Type B pancreatic cell (in vitro differentiated cells): ENCODE measurements at regions not wholly inside any gene's neighbourhood (a gene's known extent, or its start where the extent isn't known, plus 50 kb on each side); places are given as distances from the start of the nearest gene placed in this dataset.

Source experiments
- DNase-seq: peaks from one replicate; pipeline ENCODE4 v3.0.0; 2021; ENCODE audit warnings: mixed read lengths; ENCODE audit not compliant: unreplicated experiment; ENCODE audit errors: extremely low spot score
- H3K27ac Mint-ChIP-seq: 2 replicates; pipeline ENCODE4 v1.8.0; 2021; ENCODE audit warnings: mild to moderate bottlenecking, mixed read lengths
- H3K27me3 Mint-ChIP-seq: 2 replicates; pipeline ENCODE4 v1.8.0; 2021; ENCODE audit warnings: mixed read lengths
- H3K36me3 Mint-ChIP-seq: 2 replicates; pipeline ENCODE4 v1.8.0; 2021; ENCODE audit warnings: mixed read lengths
- H3K4me1 Mint-ChIP-seq: one replicate; pipeline ENCODE4 v1.8.0; 2021; ENCODE audit warnings: mixed read lengths; ENCODE audit not compliant: unreplicated experiment
- H3K4me3 Mint-ChIP-seq: 2 replicates; pipeline ENCODE4 v1.8.0; 2021; ENCODE audit warnings: mild to moderate bottlenecking, mixed read lengths
- H3K9me3 Mint-ChIP-seq: 2 replicates; pipeline ENCODE4 v1.8.0; 2021; ENCODE audit warnings: mixed read lengths
- CTCF ChIP-seq: fragments of 200-600 bp; sonication (generic); conservative IDR thresholded peaks from 2 replicates; pipeline ENCODE4 v1.5.0; 2021; ENCODE audit warnings: antibody characterized with exemption, mild to moderate bottlenecking

GRCh38 chr4:181193131-181193930 is 1049.9 kb upstream of the TENM3 start:
- Mint-ChIP-seq H3K4me3 (no peak overlapping the region), H3K36me3 (no peaks in the 10 kb centered on the region), H3K27ac (no peak overlapping the region), H3K9me3 (no peaks in the 10 kb centered on the region), H3K27me3 (no peaks in the 10 kb centered on the region), H3K4me1 (peaks cover 5% of the 10 kb centered on the region)
- no peak for DNase-seq
- no peak for TF ChIP-seq CTCF

GRCh38 chr4:181194096-181194495 is 1049.1 kb upstream of the TENM3 start:
- no peak for TF ChIP-seq CTCF
- DNase-seq, result no peak
- Mint-ChIP-seq H3K36me3 (no peaks in the 10 kb centered on the region), H3K9me3 (no peaks in the 10 kb centered on the region), H3K4me1 (peaks cover 5% of the 10 kb centered on the region), H3K27ac (no peak overlapping the region), H3K4me3 (no peak overlapping the region), H3K27me3 (no peaks in the 10 kb centered on the region)

- no peaks in the 10 kb centered on the region for H3K36me3 Mint-ChIP-seq
- peaks cover 3% of the 10 kb centered on the region for H3K4me1 Mint-ChIP-seq
- no peaks in the 10 kb centered on the region for H3K9me3 Mint-ChIP-seq
- no peak overlapping the region for H3K4me3 Mint-ChIP-seq
- no peak overlapping the region for H3K27ac Mint-ChIP-seq
- TF ChIP-seq CTCF, result no peak
- DNase-seq, result no peak
- no peaks in the 10 kb centered on the region for H3K27me3 Mint-ChIP-seq
These were observed 1043.1 kb upstream of the TENM3 start for GRCh38 chr4:181200076-181200475.

- Mint-ChIP-seq H3K36me3 (no peaks in the 10 kb centered on the region), H3K27me3 (no peaks in the 10 kb centered on the region), H3K9me3 (no peaks in the 10 kb centered on the region), H3K4me3 (no peak overlapping the region), H3K4me1 (peaks cover 3% of the 10 kb centered on the region), H3K27ac (peak overlapping the region; percentile 73)
- DNase-seq, result no peak
- no peak for TF ChIP-seq CTCF
These were observed 1041.0 kb upstream of the TENM3 start for GRCh38 chr4:181202240-181202639.

GRCh38 chr4:181204109-181204508 is 1039.1 kb upstream of the TENM3 start:
- DNase-seq, result no peak
- Mint-ChIP-seq H3K36me3 (no peaks in the 10 kb centered on the region), H3K4me1 (peaks cover 3% of the 10 kb centered on the region), H3K9me3 (no peaks in the 10 kb centered on the region), H3K4me3 (no peak overlapping the region), H3K27ac (peak overlapping the region; percentile 77), H3K27me3 (no peaks in the 10 kb centered on the region)
- no peak for TF ChIP-seq CTCF

GRCh38 chr4:181213551-181213950 is 1029.7 kb upstream of the TENM3 start:
- H3K36me3 Mint-ChIP-seq, result no peaks in the 10 kb centered on the region
- no peak for DNase-seq
- TF ChIP-seq CTCF, result no peak
- no peaks in the 10 kb centered on the region for H3K4me1 Mint-ChIP-seq
- H3K27ac Mint-ChIP-seq, result no peak overlapping the region
- no peaks in the 10 kb centered on the region for H3K9me3 Mint-ChIP-seq
- H3K27me3 Mint-ChIP-seq, result no peaks in the 10 kb centered on the region
- H3K4me3 Mint-ChIP-seq, result no peak overlapping the region
